ENCODE measurements at regions not wholly inside any gene's neighbourhood (a gene's known extent, or its start where the extent isn't known, plus 50 kb on each side); places are given as distances from the start of the nearest gene placed in this dataset.

DNA sequence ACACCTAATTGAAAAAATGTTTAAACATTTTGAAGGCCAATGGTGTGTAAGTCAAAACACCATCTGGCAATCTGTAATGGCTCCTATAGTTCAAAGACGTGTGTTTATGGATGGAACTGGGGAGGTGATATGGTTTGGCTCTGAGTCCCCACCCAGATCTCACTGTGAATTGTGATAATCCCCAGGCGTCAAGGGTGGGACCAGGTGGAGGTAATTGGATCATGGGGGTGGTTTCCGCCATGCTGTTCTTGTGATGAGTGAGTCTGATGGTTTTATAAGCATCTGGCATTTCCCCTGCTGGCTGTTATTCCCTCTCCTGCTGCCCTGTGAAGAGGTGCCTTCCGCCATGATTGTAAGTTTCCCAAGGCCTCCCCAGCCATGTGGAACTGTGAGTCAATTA lies 52.2 kb downstream of the ADRA2C start:
- no peak for DNase-seq

DNA sequence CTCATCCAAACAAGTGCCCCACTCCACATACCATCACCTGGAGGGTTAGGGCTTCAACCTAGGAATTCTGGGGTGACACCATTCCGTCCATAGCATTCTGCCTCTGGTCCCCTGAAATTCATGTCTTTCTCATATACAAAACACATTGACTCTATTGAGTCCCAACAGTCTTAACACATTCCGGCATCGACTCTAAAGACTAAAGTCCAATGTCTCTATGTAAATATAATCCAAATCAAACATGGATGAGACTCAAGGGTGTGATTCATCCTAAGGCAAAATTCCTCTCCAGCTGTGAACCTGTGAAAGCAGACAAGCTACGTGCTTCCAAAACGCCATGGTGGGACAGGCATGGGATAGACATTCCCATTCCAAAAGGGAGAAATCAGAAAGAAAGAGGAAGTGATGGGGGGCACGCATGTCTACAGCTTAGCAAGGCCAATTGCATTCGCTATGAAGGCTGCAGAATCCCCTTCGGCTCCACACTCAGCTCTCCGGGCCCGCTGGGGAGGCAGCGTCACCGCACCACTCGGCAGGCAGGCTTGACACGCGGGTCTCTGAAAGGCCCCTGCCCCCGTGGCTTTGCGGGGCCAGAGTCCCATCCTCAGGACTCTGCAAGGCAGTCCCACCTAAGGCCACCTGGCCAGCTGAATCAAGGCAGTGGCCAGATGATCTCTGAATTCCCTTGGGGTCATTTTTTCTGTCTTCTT lies 53.2 kb downstream of the ADRA2C start:
- no peak for DNase-seq

DNA sequence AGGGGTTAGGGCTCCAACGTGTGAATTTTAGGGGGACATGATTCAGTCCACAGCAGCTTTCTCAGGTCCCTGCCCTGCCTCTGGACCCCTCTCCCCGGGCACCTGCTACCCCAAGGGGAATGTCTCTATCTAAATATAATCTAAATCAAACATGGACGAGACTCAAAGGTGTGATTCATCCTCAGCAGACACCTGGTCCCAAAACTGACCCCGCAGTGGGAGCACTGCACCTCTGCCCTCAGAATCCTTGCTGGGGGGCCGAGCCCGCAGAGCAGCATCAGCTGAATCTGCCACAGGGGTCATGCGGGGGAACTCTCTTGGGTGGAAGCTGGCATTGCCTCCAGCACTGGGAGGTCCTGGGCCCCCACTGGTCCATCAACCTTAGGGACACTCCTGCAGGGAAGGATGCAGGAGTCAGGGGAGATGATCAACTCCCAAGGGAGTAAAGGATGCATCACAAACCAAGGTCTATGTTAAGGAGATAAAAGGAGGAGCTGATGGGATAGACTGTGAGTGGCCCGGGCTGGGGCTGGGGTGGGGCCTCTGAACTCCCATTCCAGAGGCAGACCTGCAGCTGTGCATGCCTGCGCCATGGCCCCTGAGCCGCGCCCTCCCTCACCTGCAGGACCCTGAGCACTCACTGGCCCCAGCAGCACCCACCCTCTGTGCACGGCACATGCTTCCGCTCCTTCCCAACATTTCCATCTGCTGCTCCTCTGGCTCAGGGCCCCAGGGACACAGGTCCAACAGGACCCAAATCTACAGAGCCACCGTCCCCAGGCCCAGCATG lies 54.0 kb downstream of the ADRA2C start:
- DNase-seq = no peak

DNA sequence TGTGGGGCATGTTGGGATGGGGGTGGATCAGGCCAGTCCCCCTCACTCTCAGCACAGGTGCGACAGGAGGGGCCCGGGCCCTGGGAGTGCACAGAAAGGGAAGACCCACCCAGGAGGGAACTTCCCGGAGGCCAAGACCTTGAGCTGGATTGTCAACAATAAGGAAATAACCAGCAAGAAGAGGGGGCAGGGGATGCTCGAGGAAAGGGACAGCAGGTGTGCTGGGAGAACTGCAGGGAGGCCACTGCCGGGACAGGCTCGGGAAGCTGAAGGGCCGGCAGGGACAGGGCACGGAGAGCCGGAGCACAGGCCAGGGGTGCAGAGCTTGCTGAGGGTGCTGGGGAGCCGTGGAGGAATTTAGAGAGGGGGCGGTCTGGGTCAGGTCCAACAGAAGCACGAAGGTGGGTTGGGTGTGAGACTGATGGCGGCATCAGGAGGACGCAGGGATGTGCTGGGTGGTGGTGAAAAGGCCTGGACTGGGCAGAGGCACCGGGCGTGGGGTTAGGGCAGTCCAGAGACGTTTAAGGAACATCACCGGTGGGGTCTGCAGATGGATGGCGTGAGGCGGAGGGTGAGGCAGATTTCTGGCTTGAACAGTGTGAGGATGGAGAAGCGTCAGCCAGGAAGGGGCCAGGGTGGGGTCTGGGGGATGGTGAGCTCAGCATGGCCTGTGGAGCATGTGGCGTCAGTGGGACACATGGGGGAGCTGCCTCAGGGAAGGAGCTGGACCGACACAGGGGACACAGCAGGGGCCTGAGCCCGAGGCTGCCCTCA lies 54.8 kb downstream of the ADRA2C start:
- no peak for DNase-seq

DNA sequence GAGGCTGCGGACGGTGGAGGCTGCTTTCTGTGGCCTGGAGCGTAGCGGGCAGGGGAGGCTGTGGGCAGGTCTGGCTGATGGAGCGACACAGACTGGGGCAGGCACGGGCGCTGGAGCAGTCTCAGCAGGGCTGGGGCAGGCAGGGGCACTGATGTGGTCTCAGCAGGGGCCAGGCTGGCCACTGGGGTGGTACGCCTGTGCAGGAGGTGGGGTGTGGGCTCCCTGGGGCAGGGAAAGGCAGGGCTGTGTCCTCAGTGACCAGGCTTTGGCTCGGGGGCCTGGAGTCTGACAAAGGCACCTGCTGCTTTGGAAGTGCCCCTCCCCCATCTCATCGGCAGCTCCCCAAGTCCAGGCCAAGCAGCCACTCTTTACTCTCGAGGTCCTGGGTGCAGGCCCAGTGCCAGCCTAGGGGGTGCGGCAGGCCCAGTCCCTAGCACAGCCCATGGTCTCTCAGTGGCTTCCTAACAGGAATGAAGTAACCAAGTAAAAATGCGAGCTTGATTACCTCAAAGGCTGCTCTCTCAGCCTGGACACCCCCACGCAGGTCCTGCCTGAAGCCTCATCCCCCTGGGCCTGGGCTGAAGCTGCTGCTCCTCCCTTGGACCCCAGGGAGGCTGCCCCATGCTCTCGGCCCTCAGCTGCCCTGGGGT lies 55.5 kb downstream of the ADRA2C start:
- DNase-seq = no peak

DNA sequence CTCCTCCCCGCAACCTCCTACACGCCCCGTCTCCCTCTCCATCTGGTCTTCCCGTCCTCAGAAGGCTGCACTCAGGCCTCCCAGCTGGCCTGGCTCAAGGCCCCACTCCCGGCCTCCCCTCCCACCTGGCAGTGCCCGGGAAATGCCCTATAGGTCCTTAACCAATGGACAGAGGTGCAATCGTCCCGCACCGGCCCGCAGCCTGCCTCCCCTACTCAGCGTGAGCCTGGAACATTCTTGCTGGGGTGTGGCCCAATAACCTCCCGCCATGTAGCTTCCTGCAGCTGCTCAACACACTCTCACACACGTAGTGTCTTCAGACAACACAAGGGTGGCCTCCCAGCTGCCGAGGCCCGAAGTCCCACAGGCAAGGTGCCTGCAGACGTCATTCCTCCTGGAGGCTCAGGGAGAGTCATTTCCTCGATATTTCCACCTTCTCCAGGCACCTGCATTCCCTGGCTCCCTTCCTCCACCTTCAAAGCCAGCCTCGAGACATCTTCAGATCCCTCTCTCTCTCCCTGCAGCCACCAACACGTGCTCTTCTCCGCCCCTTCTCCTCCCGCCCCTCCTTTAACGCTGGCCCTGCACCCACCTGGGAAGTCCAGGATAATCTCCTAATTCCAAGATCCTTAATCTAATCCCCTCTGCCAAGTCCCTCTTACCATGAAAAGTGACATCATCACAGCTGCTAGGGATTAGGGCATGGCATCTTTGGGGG lies 56.2 kb downstream of the ADRA2C start:
- peak; percentile 22 for DNase-seq

DNA sequence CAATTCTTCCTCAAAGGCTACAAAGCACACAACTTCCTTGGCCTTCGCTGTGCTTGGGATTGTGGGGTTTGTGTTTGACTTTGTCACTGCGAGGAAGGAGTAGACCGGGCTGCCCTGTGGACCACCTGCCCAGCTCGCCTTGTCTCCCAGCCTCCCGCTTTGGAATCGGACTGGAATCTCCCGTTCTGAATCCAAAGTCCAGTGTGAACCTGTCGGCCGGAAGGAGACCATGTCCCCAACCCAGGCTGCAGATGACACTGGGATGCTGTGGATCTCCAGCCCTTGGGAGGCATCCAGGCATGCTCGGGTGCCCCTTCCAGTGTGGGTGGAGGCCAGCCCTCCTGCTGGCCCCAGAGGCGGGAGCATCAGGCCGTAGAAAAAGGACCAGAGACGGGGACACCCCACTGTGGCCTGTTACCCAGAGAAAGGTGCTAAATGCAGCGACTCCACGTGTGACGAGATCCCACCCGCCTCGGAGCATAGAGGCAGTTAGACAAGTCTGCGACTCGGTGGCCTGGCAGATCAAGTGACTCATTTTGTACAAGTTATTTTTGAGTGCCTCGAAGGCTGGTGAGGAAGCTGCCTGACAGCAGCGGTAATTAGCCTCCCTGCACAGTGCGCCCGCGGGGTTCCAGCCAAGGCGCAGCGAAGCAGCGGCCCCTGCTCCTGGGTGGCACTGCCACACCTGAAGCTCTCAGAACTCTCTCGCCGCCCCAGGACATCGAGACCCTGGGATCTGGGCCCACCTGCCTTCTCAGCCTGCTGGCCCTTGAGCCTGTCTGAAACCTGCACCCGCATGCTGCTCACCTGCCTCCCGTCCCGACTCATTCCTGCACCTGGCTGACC lies 57.5 kb downstream of the ADRA2C start:
- no peak for DNase-seq

DNA sequence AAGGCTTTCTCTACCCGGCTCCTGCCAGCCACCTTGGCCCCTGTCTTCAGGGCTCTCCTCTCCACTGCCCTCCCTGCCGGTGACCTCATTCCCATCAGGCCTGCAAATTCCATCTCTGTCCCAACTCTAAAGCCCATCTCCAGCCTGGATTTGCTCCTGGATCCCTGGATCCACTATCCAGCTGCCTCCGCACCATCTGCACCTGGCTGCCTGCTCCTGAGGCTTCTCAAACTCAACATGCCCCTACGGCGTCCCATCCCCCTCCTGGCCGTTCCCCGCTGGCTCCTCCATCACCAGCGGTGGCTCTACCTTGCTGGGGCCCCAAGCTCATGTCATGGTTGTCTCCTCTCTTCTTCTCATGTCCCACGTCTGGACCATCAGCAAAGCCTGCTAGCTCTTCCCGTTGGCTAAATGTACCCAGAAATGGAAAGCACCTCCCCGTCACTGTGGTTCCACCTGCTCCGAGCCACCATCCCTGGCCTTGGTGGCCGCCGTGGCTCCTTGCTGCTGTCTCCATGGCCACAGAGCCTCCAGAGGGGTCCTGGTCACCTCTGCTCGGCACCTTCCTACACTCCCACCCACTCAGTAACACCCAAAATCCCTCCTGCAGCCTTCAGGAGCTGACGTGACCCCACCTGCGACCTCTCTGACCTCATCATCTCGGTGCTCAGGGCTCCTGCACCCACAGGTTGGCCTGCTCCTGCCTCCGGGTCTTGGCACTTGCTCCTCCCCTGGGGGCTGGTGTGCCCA lies 58.5 kb downstream of the ADRA2C start:
- no peak for DNase-seq

DNA sequence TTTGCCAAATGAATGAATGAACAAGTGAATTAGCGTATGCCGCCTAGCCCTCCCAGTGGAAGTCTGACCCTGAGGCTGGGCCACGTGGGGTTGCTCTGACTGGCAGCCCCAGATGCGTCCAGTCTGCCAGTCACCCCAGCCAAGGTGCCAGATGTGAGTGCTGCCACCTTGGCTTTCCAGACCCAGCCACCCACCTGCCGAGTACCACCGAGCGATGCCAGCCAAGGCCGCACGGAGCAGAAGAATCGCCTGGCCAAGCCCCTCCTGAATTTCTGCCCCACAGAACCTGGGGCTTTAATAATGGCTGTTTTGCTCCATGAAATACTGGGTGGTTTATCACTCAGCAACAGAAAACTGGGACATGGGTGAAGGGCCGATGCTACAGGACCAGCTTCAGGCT lies 59.3 kb downstream of the ADRA2C start:
- no peak for DNase-seq

DNA sequence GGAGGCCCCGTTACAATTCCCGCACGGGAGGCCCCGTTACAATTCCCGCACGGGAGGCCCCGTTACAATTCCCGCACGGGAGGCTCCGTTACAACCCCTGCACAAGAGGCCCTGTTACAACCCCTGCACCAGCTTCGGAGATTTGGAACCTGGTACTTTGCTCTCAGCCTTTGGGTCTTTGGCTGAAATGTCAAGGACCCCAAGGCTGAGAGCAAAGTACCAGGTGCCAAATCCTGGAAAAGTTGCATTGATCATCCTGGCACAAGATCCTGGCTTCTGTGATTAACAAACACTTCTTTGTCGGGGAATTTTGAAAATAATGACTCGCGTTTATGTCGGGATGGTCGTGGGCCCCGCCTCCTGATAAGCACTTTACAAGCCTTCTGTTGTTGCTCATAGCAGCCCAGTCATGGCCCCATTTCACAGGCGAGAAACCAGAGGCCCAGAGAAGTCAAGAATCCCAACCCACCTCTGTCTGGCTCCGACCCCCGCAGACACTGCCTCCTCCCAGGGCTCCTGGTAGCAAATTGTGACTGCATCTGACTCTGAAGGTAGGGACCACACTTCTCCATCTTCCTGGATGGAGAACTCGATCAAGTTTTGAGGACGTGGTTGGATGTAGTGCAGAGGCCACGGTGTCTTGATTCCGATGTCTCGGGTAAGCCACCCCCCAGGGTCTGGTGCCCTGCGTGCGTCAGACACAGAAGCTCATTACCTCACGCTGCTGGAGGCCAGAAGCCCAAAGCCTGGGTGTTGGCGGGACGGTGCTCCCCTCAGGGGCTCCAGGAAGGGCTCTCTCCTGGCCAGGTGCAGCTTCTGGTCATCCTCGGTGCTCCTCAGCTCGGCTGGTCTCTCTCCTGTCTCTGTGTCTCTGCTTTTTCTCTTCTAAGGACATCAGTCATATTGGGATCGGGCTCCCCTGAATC lies 60.3 kb downstream of the ADRA2C start:
- DNase-seq = no peak

DNA sequence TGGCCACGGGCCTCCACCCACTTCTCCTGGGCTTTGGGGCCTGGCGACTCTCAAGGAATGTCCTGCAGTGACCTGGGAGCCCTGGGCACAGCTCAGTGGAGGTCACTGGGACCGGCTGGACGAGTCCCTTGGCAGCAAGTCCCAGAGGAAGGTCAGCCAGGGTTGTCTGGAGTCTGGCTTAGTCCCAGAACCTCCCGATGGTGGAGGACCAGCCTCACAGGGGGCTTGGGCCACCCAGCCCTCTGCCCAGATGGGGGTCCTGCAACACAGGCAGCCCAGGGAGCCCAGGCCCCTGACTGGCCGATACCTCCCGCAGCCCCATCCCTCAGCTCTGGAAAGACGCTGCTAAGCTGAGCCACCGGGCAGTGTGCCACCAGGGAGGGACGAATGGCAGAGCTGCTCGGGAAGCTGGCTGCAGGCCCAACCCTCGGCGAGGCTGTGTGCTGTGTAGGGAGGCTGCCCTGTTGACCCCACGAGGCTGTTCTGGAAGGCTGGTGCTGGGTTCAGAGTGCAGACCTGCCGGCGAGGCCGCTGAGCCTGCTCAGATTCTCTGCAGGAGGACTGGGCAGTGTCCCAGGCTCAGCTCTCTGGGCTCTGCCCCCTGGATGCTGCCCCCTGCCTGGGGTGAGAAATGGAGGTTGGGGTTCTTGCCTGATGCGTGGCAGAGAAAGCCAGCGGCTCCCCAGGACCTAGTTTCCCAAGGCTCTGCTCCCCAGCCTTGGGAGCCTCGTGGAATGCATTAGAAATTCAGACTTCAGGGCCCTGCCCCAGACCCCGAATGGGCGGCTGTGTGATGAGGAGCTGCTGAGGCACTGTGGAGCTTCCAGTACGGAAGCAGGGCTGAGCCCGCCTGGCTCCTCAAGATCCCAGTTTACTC lies 61.7 kb downstream of the ADRA2C start:
- peak; percentile 37 for DNase-seq

DNA sequence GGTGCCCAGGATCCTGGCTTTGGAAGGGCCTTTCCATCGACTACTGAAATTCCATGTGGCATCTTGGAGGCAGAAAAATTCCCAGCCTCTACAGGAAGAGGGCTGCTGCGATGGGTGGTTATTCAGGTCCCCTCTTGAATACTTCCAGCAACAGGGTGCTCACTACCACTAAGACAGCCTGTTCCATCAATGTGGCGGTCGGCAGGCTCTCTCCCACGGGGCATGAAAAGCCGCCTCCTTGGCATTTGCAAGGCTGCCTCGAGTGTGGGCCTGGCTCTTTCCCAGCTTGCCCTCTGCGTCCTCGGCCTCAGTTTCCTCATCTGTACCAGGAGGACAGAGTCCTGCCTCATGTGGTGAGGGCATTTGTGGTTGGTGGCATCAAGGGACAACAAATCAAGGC lies 62.4 kb downstream of the ADRA2C start:
- no peak for DNase-seq

DNA sequence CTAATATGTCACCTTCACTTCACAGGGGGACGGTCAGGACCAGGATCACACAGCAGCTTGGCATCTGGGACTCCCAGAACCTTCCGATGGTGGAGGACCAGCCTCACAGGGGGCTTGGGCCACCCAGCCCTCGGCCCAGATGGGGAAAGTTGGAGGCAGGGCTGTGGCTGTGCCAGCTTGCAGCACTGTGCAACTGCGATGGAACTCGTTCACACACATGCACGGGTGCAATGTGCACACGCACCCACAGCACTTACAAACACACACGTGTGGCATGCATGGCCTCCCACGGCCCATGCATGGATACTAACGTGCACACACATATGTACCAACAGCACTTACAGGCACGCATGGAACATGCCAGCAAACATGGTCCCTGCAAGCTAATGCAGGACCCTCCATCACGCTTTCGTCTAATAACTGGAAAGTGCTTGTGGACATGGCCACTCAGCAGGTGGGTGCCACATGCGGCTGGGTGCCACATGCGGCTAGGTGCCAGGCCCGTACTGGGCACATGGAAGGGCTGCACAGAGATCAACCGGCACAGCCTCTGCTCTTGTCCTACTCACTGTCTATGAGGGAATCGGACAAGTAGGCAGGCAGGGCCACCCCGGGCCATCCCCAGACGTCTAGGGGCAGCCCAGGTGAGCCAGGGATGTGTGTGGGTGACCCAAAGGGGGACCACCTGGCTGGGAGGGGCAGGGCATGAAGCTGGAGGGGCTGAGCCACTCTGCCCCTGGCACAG lies 63.2 kb downstream of the ADRA2C start:
- no peak for DNase-seq

DNA sequence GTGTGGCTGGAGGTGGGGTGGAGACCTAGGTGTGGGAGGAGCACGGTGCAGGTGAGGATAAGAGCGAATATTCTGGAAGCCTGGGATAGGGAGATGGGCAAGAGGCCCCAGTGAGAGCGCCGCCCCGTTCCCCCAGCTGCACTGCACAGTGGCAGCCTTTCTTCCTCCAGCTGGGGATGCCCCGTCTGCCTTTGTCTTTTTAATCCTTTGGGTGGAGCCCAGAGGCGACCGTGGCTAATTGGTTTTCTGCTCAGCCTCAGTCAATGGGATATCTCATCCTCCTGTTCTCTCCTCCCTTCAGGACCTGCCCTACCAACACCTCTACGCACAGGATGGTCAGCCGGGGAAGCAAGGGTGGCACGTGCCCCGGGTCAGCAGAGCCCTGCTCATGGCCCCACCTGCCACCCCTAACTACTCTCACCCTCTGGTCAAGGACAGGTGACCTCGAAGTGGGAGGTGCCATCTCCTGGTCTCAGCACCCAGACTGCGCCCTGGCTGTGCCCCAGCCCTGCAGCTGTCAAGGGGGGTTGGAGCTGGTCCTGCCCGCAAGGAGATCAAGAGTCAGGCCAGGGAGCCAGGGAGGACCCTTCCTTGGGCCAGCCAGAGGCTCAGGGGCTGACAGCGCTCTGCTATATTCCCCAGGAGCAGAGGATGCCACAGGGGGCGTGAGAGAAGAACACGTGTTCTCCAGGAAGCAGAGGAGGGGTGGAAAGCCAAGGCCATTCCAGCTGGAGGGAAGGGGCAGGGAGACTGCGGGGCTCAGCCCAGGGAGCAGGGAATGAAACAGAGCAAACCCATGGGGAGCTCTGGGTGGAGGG lies 64.0 kb downstream of the ADRA2C start:
- DNase-seq = peak; percentile 32

DNA sequence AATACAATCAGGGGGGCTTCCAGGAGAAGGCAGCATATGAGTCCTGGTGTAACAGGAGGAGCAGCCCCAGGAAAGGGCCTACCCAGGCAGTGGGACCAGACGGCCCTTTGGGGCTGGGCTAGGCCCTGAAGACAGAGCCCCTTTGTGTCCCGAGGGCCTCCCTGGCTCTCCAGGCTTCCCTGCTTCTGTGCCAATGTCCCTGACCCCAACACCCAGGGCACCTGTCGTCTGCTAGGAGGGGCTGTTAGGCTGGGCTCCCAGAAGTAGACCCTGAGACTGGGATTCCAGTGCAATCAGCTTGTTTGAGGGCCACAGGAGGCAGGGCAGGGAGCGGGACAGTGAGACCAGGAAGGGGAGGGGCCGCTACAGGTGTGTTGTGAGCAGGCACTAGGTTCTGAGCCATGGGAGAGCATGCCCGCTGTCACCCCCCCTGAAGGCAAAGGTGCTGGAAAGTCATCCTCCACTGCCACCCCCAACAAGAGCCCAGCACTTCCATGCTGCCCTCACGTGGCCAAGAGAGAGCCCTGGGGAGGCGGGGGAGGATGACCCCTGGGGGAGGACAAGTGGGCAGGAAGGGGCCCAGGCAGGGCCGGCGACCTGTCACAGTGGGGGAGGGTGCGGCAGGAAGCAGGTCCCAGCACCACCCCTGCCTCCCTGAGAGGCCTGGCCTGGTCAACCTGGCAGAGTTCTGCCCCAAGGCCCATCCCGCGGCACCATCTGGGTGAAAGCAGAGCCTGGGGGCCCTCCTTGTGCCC lies 64.8 kb downstream of the ADRA2C start:
- DNase-seq = no peak
